Upper lobe of right lung (tissue), 1 donor: ENCODE measurements at regions not wholly inside any gene's neighbourhood (a gene's known extent, or its start where the extent isn't known, plus 50 kb on each side); places are given as distances from the start of the nearest gene placed in this dataset.
A peak's percentile ranks its signal among the peaks of the same experiment; 100 is the strongest.

Source experiments
- ATAC-seq: fragments of 200-7000 bp; cut with Tn5 transposase; one replicate; pipeline ENCODE4 v1.9.1; 2020; ENCODE audit warnings: mild to moderate bottlenecking, moderate library complexity
- DNase-seq: peaks from one replicate; pipeline ENCODE4 v3.0.0-alpha.2; 2020
- H3K27ac ChIP-seq: fragments of 200-600 bp; one replicate; pipeline ENCODE4 v1.8.0; 2022
- H3K27me3 ChIP-seq: fragments of 200-600 bp; one replicate; pipeline ENCODE4 v1.8.0; 2022; ENCODE audit warnings: mild to moderate bottlenecking
- H3K36me3 ChIP-seq: fragments of 200-600 bp; one replicate; pipeline ENCODE4 v1.8.0; 2022
- H3K4me1 ChIP-seq: fragments of 200-600 bp; one replicate; pipeline ENCODE4 v1.8.0; 2022
- H3K4me3 ChIP-seq: fragments of 200-600 bp; one replicate; pipeline ENCODE4 v1.8.0; 2022; ENCODE audit warnings: mild to moderate bottlenecking
- H3K9me3 ChIP-seq: fragments of 200-600 bp; one replicate; pipeline ENCODE4 v1.8.0; 2022
- CTCF ChIP-seq: fragments of 200-600 bp; IDR thresholded peaks from one replicate; pipeline ENCODE4 v1.8.0; 2022; ENCODE audit warnings: antibody characterized with exemption
- intact Hi-C: fragments of 100-400 bp; cut with DNase I; formaldehyde crosslinking; loops from one replicate; pipeline ENCODE4 v1.11.0; 2022
- donor health status: DM: no; HTN: yes; CAD: no; lungs with severe emphysema.

- DNase-seq (no peak), ATAC-seq (no peak)
- no peaks in the 10 kb centered on the region for H3K27me3 ChIP-seq
- intact Hi-C loops, result no loop called here
- H3K4me1 ChIP-seq, result no peaks in the 10 kb centered on the region
- no peaks in the 10 kb centered on the region for H3K36me3 ChIP-seq
- peaks cover 4% of the 10 kb centered on the region for H3K9me3 ChIP-seq
- no peak overlapping the region for H3K4me3 ChIP-seq
- H3K27ac ChIP-seq, result no peak overlapping the region
- no peak for TF ChIP-seq CTCF
These were observed 287.2 kb upstream of the LINC00305 start for GRCh38 chr18:64436111-64436510.

GRCh38 chr18:64419156-64419555, 270.3 kb upstream of the LINC00305 start:
- Histone ChIP-seq H3K27ac (no peak overlapping the region), H3K4me3 (no peak overlapping the region), H3K27me3 (no peaks in the 10 kb centered on the region), H3K4me1 (no peaks in the 10 kb centered on the region), H3K9me3 (no peaks in the 10 kb centered on the region), H3K36me3 (no peaks in the 10 kb centered on the region)
- ATAC-seq, result no peak
- intact Hi-C loops, result no loop called here
- no peak for TF ChIP-seq CTCF
- DNase-seq, result no peak

GRCh38 chr18:64416990-64417389, 268.1 kb upstream of the LINC00305 start:
- Histone ChIP-seq H3K9me3 (no peaks in the 10 kb centered on the region), H3K27ac (no peak overlapping the region), H3K27me3 (no peaks in the 10 kb centered on the region), H3K4me1 (no peaks in the 10 kb centered on the region), H3K4me3 (no peak overlapping the region), H3K36me3 (no peaks in the 10 kb centered on the region)
- intact Hi-C loops, result no loop called here
- DNase-seq, result no peak
- no peak for ATAC-seq
- TF ChIP-seq CTCF, result no peak

- H3K9me3 ChIP-seq, result no peaks in the 10 kb centered on the region
- no peak overlapping the region for H3K27ac ChIP-seq
- no peak overlapping the region for H3K4me3 ChIP-seq
- no peaks in the 10 kb centered on the region for H3K36me3 ChIP-seq
- intact Hi-C loops, result no loop called here
- ATAC-seq (no peak), DNase-seq (no peak)
- no peaks in the 10 kb centered on the region for H3K27me3 ChIP-seq
- no peaks in the 10 kb centered on the region for H3K4me1 ChIP-seq
- no peak for TF ChIP-seq CTCF
These were observed 266.3 kb upstream of the LINC00305 start for GRCh38 chr18:64415218-64415617.

GRCh38 chr18:64410685-64411084, 261.8 kb upstream of the LINC00305 start:
- Histone ChIP-seq H3K27ac (no peak overlapping the region), H3K27me3 (no peaks in the 10 kb centered on the region), H3K36me3 (no peaks in the 10 kb centered on the region), H3K4me1 (no peaks in the 10 kb centered on the region), H3K4me3 (no peak overlapping the region), H3K9me3 (no peaks in the 10 kb centered on the region)
- ATAC-seq (no peak), DNase-seq (no peak)
- no peak for TF ChIP-seq CTCF
- intact Hi-C loops, result no loop called here

- no peaks in the 10 kb centered on the region for H3K4me1 ChIP-seq
- no peak for DNase-seq
- TF ChIP-seq CTCF, result peak; percentile 51
- no peak for ATAC-seq
- no peaks in the 10 kb centered on the region for H3K36me3 ChIP-seq
- H3K27me3 ChIP-seq, result no peaks in the 10 kb centered on the region
- H3K27ac ChIP-seq, result no peak overlapping the region
- no peak overlapping the region for H3K4me3 ChIP-seq
- intact Hi-C loops, result no loop called here
- no peaks in the 10 kb centered on the region for H3K9me3 ChIP-seq
These were observed 260.6 kb upstream of the LINC00305 start for GRCh38 chr18:64409511-64409910.
